ENCODE measurements at regions not wholly inside any gene's neighbourhood (a gene's known extent, or its start where the extent isn't known, plus 50 kb on each side); places are given as distances from the start of the nearest gene placed in this dataset.

DNA sequence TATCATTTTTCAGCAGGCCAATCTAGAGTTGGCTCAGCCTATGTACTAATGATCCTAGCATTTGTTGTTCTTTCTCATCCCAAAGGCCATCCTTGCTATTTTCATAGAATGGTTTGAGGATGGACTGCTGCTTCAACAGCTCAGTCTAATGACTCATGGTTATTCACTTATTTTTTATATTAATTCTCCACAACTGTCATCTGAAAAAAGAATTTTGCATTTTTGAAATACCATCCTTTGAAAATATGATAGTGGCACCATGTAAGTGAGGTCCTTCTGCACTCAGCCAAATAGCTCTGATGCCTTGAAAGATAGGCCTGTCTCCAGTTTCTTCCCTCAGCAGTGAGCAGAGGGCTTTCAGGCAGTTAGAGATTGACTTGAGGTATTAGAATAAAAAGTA is 377.5 kb downstream of the LMO4 start:
- intact Hi-C loops (cut with DNase I; ENCODE audit: low total_unique reads), result no loop called here
- no peak for DNase-seq

DNA sequence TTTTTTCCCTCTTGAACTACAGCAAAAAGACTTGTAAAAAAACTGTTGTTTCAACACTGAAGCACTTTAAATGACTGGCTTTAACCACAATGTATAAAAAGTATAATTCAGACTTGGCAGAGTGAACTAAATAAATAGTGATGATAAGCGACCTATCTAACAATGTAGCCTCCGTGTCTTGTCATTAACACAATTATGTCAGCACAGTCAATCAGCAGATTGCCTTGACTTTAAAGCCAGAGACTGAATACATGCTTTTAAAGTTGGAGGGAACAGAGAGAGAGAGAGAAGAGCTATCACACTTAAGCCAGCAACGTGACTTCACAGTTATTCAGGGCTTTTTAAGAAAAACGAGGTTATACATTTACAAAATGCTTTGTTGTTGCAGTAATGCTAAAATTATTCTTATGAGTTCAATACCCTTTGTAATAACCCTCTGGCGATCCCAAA is 378.1 kb downstream of the LMO4 start:
- no peaks in the 10 kb centered on the region for H3K27me3 ChIP-seq
- TF ChIP-seq POLR2AphosphoS5 (IDR thresholded peaks at IDR 0.05), result no peak
- TF ChIP-seq, protein P1, sequence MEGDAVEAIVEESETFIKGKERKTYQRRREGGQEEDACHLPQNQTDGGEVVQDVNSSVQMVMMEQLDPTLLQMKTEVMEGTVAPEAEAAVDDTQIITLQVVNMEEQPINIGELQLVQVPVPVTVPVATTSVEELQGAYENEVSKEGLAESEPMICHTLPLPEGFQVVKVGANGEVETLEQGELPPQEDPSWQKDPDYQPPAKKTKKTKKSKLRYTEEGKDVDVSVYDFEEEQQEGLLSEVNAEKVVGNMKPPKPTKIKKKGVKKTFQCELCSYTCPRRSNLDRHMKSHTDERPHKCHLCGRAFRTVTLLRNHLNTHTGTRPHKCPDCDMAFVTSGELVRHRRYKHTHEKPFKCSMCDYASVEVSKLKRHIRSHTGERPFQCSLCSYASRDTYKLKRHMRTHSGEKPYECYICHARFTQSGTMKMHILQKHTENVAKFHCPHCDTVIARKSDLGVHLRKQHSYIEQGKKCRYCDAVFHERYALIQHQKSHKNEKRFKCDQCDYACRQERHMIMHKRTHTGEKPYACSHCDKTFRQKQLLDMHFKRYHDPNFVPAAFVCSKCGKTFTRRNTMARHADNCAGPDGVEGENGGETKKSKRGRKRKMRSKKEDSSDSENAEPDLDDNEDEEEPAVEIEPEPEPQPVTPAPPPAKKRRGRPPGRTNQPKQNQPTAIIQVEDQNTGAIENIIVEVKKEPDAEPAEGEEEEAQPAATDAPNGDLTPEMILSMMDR (IDR thresholded peaks at IDR 0.05), result no peak
- TF ChIP-seq EP300 (IDR thresholded peaks at IDR 0.05; ENCODE audit: low read depth), result no peak
- TF ChIP-seq POLR2A (IDR thresholded peaks at IDR 0.05), result no peak
- H3K4me1 ChIP-seq, result peaks cover 0 to 10% (median 0%) of the 10 kb centered on the region in 4 donors
- WGBS, 2 donors (ENCODE audit: low coverage in 1 of 2), result 39 to 43% methylated on average over 5 of the region's 5 CpGs
- H3K36me3 ChIP-seq, result no peaks in the 10 kb centered on the region
- intact Hi-C loops (cut with DNase I; ENCODE audit: low total_unique reads) (no loop called here), in situ Hi-C loops (cut with MboI; ENCODE audit: low pct_ligation_motif_present in 1 of 4, low pct_unique_long_range_greater_than_20kb in 1 of 4, low sequenced_read_pairs in 3 of 4) (no loop called here)
- peaks cover 7 to 13% of the 10 kb centered on the region in 2 donors for H3K9me3 ChIP-seq
- H3K4me3 ChIP-seq, result no peak overlapping the region
- no peak overlapping the region for H3K27ac ChIP-seq
- DNase-seq, result no peak

More for the DNA sequence above, 377.5 kb downstream of the LMO4 start:
- Histone ChIP-seq H3K36me3 (no peaks in the 10 kb centered on the region), H3K9me3 (peaks cover 7 to 13% of the 10 kb centered on the region in 2 donors), H3K27me3 (no peaks in the 10 kb centered on the region), H3K4me3 (no peak overlapping the region), H3K27ac (no peak overlapping the region), H3K4me1 (peaks cover 0 to 10% (median 0%) of the 10 kb centered on the region in 4 donors)
- in situ Hi-C loops (cut with MboI; ENCODE audit: low pct_ligation_motif_present in 1 of 4, low pct_unique_long_range_greater_than_20kb in 1 of 4, low sequenced_read_pairs in 3 of 4), result no loop called here
- TF ChIP-seq POLR2AphosphoS5 (IDR thresholded peaks at IDR 0.05), result no peak
- no peak for TF ChIP-seq POLR2A (IDR thresholded peaks at IDR 0.05)
- TF ChIP-seq EP300 (IDR thresholded peaks at IDR 0.05; ENCODE audit: low read depth), result no peak
- TF ChIP-seq, protein P1 (IDR thresholded peaks at IDR 0.05), result no peak

DNA sequence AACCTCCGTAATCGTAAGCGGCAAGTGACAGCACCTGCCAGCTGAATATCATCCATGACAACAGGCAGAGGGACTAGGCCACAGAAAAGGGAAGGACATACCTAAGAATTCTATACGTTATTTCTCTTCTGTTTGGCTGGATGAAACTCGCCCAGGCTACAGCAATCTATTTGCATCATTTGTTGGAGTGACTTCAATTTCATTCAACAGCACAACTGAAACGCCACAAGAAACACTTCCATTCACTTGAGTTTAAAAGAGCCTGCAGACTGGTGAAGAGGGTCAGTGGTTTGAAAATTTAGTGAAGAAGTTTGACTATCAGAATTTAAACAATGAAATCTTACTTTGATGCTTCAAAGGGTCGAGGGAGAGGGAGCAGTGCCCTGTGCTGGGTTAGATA is 378.7 kb downstream of the LMO4 start:
- intact Hi-C loops (cut with DNase I; ENCODE audit: low total_unique reads), result no loop called here
- Histone ChIP-seq H3K27ac (no peak overlapping the region), H3K27me3 (no peaks in the 10 kb centered on the region), H3K4me1 (peaks cover 0 to 10% (median 0%) of the 10 kb centered on the region in 4 donors), H3K4me3 (no peak overlapping the region), H3K9me3 (peaks cover 5 to 7% of the 10 kb centered on the region in 2 donors), H3K36me3 (no peaks in the 10 kb centered on the region)
- in situ Hi-C loops (cut with MboI; ENCODE audit: low pct_ligation_motif_present in 1 of 4, low pct_unique_long_range_greater_than_20kb in 1 of 4, low sequenced_read_pairs in 3 of 4), result no loop called here
- 76 to 85% methylated on average over 4 to 7 of the region's 7 CpGs for WGBS, 2 donors (ENCODE audit: low coverage in 1 of 2)
- no peak for DNase-seq
- TF ChIP-seq, protein P1 (IDR thresholded peaks at IDR 0.05), result no peak
- TF ChIP-seq EP300 (IDR thresholded peaks at IDR 0.05; ENCODE audit: low read depth), result no peak
- TF ChIP-seq POLR2A (IDR thresholded peaks at IDR 0.05), result no peak
- no peak for TF ChIP-seq POLR2AphosphoS5 (IDR thresholded peaks at IDR 0.05)

DNA sequence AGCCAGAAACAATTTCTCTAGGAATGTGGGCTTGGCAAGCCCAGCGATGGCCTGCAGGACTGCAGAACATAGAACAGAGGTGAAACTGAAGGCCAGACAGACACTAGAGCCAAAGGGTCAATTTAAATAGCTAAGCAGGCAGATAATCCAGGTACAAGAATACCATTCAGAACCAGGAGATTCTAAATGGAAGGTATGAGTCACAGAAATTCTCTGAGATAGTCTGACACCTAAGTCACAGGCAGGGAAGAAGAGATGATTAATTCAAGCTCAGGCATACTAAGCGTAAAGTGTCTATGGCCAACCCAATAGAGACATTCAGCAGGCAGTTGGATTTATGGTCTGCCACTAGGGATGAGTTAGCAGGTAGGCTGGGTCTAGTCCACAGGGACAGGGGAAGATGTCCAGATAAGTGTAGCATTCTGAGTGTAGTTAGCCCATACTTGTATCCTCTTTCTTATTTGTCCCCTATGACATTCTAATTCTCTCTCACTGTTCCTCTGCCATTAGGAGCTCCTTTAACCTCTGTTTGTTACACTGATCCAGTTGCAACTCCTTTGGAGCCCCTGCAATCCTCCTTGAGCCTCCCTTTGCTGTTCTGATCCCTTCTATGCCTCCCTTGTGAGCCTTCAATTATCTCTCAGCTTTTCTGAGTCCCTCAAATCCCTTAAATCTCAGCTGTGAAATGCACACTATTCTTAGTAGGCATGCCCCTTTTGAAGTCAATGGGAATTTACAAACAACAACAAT is 383.8 kb downstream of the LMO4 start:
- DNase-seq, result no peak
- no peaks in the 10 kb centered on the region for H3K9me3 ChIP-seq
- H3K4me1 ChIP-seq, result peaks cover 0 to 5% (median 1%) of the 10 kb centered on the region in 4 donors
- no peaks in the 10 kb centered on the region for H3K36me3 ChIP-seq
- H3K27me3 ChIP-seq, result no peaks in the 10 kb centered on the region
- H3K4me3 ChIP-seq, result no peak overlapping the region
- 44 to 76% methylated on average over 2 of the region's 2 CpGs for WGBS, 2 donors (ENCODE audit: low coverage in 1 of 2)
- TF ChIP-seq POLR2AphosphoS5 (IDR thresholded peaks at IDR 0.05), result no peak
- no peak for TF ChIP-seq EP300 (IDR thresholded peaks at IDR 0.05; ENCODE audit: low read depth)
- no peak for TF ChIP-seq POLR2A (IDR thresholded peaks at IDR 0.05)
- TF ChIP-seq, protein P1 (IDR thresholded peaks at IDR 0.05), result no peak
- H3K27ac ChIP-seq, result no peak overlapping the region
- intact Hi-C loops (cut with DNase I; ENCODE audit: low total_unique reads) (no loop called here), in situ Hi-C loops (cut with MboI; ENCODE audit: low pct_ligation_motif_present in 1 of 4, low pct_unique_long_range_greater_than_20kb in 1 of 4, low sequenced_read_pairs in 3 of 4) (no loop called here)
